Stimulated activated CD4-positive, alpha-beta T cell treated with anti-CD3 and anti-CD28 coated beads, Interleukin-15, amount 100 ng/mL, for 48 hours (primary cell): ENCODE measurements at regions not wholly inside any gene's neighbourhood (a gene's known extent, or its start where the extent isn't known, plus 50 kb on each side); places are given as distances from the start of the nearest gene placed in this dataset.
"Not testable (repeated sequence)": the region's sequence is repeated elsewhere in the genome, so short reads cannot be mapped to it uniquely, and the experiment has no call there.

Experiments used
- DNase-seq, 2 donors: peaks; one replicate each; pipeline ENCODE4 v3.0.0-alpha.2; 2020; ENCODE audit warnings: low read depth in 2 of 2

DNA sequence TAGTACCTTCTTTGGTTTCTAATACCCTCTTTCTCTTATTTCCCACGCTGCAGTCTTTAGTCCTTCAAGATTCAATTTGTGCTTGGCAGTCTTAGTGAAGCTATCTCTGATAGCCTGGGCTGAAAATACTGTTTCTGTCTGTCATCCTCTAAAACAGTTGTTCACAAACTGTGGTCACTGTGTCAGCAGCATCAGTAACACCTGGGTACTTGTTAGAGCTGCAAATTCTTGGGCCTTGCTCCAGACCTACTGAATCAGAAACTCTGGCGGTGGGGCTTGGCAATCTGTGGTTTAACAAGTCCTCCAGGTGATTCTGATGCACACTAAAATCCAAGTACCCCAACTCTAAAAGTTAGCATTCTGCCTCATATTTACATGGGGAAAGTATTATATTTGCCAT lies 217.5 kb upstream of the SEL1L start:
- no peak for DNase-seq

DNA sequence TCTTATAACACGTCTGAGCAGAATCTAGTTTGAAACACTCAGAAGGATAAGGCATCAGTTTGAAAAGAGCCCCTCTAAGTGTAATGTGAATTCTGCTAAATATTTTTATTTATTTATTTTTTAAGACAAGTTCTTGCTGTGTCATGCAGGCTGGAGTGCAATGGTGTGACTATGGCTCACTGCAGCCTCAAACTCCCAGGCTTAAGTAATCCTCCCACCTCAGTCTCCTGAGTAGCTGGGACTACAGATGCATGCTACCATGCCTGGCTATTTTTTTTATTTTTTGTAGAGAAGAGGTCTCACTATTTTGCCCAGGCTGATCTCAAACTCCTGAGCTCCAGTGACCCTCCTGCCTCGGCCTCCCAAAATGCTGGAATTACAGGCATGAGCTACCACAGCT lies 225.9 kb upstream of the SEL1L start:
- no peak for DNase-seq

DNA sequence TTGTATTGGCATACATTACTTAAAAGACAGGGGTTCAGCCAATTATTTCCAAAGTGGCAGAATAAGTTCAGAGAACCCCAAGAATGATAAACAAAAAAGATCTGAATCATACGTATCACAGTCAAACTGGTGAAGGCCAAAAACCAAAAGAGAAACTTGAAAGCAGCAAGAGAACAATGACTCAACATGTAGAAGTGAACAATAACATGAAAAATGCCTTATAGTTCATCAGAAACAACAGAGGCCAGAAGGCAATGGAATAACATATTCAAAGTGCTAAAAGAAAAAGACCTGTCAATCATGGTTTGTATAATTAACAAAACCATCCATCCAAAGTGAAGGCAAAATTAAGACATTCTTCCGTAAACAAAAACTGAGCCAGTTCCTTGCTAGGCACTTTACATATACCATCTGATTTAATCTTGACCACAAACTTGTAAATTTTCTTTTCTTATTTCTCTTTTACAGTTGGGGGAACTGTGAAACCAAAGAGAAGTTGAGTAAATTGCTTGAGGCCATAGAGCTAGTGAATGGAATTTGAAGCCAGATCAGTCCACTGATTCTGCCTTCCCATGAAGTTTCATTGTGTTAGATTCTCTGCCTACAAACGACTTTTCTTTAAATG lies 232.1 kb upstream of the SEL1L start:
- DNase-seq = no peak

DNA sequence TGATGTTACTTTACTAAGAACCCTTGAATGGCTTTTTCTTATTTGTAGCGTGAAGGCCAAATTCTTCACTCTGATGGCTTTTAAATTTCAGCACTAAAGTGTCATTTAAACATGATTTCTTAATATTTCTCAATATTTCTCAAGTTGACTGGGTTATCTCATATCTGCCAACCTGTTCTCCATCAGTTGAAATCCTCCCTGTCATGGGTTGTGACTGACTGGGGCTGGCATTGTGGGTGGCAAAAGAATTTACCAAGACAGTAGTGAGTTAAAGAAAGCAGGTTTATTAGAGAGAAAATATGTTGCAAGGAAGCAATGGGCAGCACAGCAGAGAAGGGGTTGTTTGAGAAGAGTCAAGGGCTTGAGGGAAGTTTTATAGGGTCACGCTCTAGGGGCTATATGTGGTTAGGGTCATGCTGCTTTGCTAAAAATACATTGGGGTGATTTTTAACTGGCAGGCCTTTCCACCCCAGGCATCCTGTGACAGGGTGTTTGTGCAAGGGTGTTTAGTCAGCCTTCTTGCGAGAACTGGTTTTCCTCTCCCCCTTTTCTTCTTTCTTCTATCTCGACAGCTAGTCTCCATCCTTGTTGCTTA lies 232.8 kb upstream of the SEL1L start:
- no peak for DNase-seq

DNA sequence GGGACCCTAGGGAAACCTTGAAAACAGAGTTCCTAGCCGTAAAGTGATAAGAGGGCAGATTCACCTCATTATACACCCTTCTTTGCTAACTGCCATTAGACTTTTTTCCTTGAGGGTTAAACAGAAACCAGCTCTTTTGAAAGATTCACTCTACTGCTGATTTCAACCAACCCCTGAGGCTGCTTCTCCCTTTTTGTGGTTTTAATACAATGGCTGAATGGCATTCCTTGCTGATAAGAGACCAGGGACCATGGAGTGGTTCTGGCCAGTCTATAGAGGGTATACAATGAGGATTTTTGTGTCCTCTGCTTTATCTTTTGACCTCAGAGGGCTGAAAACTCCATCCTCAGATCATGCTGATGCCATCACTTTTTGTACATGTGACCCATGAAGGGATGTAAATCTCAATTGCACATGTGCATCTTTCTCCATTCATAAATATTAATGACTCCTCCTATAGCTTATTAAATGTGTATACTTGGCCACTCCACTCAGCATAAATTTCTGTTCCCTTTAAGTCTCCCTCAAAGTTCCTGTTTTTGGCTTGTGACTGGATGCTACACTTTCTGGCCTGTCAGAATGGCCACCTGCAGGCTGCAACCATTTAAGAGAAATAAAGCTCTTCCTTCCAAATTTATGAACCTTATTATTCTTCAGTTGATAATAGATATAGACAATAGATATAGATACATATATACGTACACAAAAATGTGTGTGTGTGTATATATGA lies 233.8 kb upstream of the SEL1L start:
- no peak for DNase-seq

DNA sequence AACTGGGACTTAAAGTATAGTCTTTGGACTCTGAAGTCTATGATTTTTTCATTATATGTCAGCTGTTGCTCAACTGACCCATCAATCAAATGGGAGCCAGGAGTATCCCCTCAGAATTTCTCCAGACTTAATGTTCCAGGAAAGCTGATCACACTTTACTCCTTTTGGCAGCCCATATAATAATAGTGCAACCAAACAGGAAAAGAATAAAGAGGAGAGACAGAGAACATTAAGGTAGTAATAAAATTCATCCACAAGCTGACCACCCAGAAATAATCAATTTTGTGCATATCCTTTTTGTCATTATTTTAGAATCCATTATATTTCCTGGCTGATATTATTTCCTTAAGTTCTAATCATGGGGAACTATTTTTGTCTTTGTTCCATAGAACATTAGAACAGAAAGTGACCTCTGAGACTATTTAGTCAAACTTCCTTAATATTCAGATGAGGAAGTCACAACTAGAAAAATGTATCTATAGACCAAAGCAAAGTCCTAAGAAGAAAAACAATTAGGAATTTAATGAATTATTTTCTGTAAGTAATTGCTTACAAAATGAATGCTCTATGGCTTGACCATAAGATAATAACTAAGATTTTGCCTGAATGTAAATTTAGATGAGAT lies 238.1 kb upstream of the SEL1L start:
- no peak for DNase-seq

DNA sequence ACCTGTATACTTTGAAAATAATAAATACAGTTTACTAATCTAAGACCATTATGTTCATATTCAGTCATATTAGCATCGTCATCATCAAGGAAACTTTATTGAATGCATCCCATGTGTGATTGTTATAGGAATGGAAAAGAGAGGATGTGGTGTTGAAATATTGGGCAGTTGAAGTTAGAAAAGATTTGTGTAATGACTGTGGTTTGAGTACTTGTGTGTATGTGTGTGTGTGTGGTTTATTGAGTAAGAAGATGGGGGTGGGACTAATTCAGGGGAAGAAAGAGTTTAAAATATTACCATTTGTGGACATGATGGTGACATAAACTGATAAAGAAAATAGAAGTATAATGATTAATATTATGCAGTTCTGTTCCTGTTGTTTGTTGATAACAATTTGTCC lies 238.7 kb upstream of the SEL1L start:
- DNase-seq = no peak

DNA sequence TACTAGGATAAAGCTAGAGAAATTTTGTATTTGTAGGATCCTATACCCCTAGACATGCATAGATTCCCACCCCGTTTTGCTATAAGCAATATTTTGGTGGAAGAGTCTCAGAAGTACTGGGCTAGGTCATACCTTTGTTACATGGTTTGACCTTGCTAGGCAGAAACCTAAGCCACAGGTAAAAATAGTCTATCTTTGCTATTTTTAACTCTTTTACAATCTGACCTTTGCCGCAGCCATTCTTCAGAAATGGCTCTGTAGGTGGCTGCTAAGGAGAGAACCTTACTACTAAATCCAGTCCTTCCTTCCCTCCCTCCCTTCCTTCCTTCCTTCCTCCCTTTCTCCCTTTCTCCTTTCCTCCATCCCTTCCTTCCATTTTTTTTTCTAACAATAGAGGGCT lies 242.9 kb upstream of the SEL1L start:
- no peak for DNase-seq

DNA sequence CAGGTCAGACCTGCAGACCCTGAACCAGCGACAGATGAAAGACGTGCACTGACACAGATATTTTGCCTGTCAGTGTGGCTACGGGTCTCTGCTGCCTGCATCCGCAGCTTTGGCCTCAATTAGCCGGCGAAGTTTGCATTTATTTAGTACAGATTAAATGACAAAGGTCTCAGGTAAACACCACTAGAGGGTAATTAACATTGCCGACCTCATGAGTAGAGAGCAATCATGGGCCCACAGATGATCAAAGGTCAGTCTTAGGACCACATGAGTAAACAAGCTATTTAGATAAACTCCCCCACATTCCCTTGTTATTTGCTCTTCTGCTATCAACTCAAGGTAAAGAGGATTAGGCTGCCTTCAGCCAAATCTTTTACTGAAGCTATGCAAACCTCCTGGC lies 248.1 kb upstream of the SEL1L start:
- not testable (repeated sequence) for DNase-seq

DNA sequence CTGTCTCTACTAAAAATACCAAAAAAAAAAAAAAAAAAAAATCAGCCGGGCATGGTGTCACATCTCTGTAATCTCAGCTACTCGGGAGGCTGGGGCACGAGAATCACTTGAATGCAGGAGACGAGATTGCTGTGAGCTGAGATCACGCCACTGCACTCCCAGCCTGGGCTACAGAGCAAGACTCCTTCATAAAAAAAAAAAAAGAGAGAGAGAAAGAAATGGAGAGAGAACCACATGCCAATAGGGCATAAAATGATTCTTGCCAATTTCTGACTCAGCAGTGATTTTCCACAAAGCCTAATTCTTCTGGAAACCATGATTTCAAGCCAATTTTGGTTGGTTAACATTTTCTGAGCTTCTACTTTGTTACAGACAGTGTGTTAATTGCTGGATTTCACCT lies 250.4 kb upstream of the SEL1L start:
- no peak for DNase-seq

DNA sequence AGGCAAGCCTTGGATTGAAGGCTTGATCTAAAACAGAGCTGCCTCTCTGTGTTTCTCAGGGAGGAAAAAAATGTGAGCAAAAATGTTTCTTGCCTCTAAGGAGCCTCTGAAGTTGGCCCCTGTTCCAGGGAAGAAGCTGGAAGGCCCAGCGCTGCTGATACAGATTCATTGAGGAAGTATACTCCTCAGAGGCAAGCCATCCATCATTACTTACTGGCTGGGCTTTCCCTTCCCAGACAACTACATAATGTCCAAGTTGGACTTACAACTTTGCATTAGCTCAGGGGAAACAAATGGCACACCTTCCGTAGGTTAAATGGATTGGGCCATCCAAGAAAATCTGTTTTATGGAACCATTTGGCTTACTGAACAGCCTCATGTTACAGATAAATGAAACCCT lies 263.7 kb upstream of the SEL1L start:
- DNase-seq = no peak

DNA sequence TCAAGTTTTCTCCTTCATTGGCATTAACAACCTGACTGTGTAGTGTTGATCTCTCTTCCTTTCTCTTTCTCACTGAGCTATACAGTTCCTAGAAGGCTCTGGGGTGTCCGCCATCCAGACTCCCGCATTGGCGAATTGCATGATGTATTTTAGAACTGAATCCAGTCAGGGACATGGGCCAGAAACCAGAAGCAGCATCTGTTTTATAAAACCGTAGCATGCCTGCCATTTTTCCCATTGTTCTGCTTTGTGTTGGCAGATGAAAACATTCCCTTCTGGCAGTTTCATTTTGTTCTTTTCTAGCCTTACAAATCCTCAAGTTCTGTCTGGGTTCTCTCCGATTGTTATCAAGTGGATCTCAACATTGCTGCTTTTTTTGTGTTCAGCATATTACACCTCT lies 268.3 kb upstream of the SEL1L start:
- DNase-seq = no peak

DNA sequence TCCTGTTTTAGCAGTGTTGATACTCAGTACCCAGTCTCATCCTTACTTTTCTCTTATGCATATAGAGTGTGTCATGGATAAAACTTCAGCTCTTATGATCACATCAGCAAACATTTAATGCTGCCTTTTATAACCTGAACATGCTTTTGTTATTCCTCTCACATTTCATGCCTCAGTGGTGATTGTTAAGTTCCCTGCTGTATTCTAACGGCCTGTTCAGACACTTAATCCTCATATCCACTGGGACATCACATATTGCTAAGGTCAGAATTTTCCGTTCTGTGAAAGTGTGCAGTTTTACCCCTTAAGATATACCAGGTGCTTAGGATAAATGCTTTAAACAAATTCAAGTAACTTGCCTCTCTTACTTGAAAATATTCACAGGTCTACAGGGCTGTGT lies 268.7 kb upstream of the SEL1L start:
- DNase-seq = no peak

DNA sequence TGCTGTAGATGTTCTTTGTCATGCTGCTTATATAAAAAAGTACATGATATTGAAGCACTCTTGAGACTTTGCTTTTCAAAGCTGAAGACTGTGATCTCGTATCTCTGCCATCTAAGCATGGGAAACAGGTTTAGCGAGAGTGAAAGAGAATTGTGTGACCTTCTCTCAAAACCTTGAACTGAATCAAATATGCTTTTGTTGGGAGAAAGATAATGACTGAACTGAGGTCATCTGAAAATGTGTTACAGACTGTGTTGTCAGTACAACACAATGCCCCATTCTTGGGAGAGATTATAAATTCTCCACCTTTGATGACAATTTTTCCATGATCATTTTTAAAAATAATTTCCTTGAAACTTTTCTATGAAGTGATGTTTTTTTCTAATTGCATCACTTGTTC lies 272.1 kb upstream of the SEL1L start:
- DNase-seq = no peak

DNA sequence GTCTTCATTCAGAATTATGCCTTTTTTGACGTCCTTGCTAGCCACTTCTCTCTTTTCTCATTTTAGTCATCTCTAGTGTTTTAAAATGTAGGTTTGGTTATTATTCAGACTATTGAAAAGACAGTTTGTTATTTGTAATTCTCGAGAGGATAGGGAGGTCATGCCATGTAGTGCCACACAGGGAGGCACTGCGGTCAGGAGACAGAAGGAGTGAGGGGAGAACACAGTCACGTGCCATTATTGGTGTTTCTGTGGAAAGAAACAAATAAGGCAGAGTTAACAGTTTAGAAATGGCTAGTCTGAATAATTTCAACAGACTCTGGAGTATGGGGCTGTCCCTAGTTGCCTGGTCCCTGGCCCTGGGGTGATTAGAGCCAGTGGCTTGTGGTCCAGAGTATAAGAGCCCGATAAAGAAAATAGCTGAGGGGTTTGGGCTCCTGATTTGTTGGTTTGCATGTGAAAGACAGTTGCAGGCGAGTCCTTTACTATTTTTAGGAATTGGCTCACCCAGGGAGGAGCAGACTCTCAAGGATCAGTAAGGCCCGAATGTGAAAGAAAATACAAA lies 278.1 kb upstream of the SEL1L start:
- DNase-seq = no peak

DNA sequence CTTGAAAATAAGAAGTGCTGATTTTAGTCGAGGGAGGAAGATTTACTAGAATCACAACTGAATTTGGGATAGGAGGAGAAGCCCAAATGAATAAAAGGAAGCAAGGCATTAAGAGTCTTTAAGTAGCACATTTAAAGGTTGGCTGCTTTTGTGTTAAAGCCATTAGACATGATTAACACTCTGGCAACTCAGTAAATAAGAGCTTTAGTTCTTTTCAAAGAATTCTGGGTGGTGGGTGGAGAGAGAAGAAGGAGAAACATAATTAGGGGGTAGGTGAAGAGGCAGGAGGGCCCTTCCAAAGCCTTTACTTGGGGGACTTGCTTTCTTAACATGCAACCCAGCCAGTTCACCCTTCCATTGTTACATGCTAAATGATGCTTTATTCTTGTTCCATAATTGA lies 284.6 kb upstream of the SEL1L start:
- no peak for DNase-seq

DNA sequence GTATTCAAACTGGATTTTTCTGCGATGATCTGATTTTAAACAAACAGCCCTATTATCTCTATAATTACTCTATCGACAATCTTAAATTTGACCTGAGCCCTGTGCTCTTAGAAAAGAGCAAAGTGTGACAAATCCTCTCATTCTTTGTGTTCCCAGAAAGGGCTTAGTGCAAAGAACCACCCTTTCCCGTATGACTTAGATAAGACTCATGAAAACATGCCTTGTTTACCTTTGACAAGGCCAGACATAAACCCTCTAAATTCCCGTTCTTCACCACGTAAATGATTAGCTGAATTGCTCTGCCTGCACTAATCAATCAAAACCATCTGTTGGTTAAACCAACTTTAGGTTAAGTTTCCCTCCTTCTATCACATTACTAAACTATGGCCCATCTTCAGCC lies 285.7 kb upstream of the SEL1L start:
- DNase-seq = no peak

DNA sequence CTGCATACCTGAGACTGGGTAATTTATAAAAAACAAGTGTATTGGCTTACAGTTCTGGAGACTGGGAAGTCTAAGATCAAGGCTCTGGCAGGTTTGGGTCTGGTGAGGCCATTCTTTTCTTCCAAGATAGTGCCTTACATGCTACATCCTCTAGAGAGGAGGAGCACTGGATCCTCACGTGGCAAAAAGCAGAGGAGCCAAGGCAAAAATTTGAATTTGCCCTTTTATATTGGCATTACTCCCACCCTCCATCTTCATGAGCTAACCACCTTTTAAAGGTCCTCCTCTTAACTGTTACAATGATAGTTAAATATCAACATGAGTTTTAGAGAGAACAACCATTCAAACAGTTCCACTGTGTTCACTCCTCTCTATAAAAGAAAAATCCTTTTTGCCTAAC lies 286.3 kb upstream of the SEL1L start:
- no peak for DNase-seq

DNA sequence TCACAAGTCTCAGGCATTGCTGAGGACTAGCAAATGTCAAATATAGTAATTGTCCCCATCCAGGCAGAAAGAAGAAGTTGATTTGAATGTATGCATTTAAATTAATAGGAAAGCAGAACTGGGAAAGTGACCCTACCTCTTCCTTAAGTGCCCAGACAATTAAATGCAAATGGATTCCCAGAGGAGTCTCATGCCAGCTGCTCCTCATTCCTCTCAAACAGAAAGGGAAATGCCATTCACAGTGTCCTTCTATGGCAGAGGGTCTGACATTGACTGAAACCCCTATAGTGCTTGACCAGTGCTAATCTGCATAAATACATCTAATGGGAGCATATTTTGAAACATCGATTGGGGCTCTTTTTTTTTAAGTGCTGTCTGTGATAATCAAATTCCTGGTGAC lies 292.4 kb upstream of the SEL1L start:
- DNase-seq = no peak

DNA sequence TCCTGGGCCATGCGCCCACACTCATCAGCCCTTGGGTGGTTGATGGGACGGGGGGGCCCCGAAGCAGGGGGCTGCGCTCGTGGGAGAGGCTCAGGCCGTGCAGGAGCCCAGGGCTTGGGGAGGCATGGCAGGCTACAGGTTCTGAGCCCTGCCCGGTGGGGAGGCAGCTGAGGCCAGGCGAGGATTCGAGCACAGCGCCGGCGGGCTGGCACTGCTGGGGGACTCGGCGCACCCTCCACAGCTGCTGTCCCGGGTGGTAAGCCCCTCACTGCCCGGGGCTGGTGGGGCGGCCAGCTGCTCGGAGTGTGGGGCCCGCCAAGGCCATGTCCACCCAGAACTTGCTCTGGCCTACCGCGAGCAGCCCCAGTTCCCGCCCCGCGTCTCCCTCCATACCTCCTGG lies 295.8 kb upstream of the SEL1L start:
- DNase-seq = no peak

DNA sequence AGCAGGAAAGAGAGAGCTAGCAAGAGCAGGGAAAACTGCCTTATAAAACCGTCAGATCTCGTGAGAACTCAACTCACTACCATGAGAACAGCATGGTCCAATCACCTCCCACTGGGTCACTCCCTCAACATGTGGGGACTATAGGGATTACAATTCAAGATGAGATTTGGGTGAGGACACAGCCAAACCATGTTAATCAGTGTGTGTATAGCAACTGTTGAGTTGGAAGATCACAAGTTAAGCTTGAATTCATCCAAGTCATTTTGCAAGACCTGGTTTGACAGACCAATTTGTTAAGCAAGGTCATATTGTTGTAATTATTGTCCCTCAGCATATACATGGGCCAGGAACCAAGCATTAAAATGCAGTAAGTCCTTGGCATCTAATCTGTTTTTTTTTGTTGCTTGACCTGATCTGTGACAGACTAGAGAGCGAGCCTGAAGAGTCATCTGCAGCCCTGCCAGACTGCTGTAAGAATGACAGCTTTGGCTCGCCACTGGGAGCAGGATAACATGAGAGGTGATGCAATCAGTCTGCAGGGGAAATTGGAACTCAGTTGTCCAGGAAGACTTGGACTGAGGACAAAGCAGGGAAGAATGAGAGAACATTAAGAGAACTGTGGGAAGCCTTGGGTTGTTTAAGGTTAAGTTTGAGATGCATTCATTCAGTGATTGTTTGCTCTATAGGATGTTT lies 297.6 kb upstream of the SEL1L start:
- no peak for DNase-seq

DNA sequence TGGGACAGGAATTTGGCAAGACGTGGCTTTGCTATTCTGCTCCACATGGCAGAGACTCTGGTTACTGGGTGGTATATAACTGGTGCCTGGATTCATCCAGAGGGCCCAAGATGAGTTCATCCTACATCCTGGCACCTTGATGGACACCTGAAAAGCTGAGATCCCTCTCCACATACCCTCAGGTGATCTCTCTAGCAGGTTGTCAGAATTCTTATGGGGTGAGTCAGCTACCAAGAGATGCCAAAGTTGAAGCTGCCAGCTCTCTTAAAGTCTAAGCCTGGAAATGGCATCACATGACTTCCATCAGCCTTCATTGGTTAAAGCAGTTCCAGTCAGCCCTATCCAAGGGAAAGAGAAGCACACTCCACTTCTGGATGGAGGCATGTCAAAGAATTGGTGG lies 300.7 kb upstream of the SEL1L start:
- DNase-seq = no peak
